HCT116 (cell line): ENCODE measurements at regions not wholly inside any gene's neighbourhood (a gene's known extent, or its start where the extent isn't known, plus 50 kb on each side); places are given as distances from the start of the nearest gene placed in this dataset.

ENCODE experiments used
- ATAC-seq: fragments of 200-7000 bp; cut with Tn5 transposase; 2 replicates; pipeline ENCODE4 v1.9.1; 2020; ENCODE audit warnings: mild to moderate bottlenecking, moderate library complexity
- BruUV-seq: library from RNA; stranded (reverse); fragments of 400-500 nt; replicated peaks from 2 replicates; lab custom pipeline; 2021; lab: Mats Ljungman, UMichigan
- CTCF ChIA-PET: fragments of 300-600 bp; sonication (Branson Sonifier 250); formaldehyde crosslinking; loops from one replicate; lab custom pipeline; 2021; ENCODE audit warnings: antibody characterized with exemption; lab: Charles Lee
- POLR2A ChIA-PET: fragments of 300-600, 350-600 bp; sonication (Branson Sonifier 250); formaldehyde crosslinking; loops from one replicate; lab custom pipeline; 2021; ENCODE audit warnings: antibody characterized with exemption; lab: Charles Lee
- RAD21 ChIA-PET, 2 experiments: fragments of 300-600 bp; sonication (Branson Sonifier 250); formaldehyde crosslinking; loops; one replicate each; lab custom pipeline; 2023; ENCODE audit warnings: low total read pairs in 2 of 2; ENCODE audit not compliant: uncharacterized antibody in 2 of 2, unreplicated experiment in 2 of 2, low non-redundant PET in 1 of 2; lab: Charles Lee
- DNase-seq: peaks from one replicate; pipeline ENCODE4 v3.0.0-alpha.2; 2010; ENCODE audit warnings: low read depth, low spot score
- H2AFZ ChIP-seq: fragments of 200-600 bp; shearing (Covaris generic), sonication (generic); 2 replicates; pipeline ENCODE4 v1.6.1; 2017; ENCODE audit warnings: low read depth, mixed run types, mixed read lengths, antibody characterized with exemption, low read length; ENCODE audit not compliant: poor library complexity, severe bottlenecking
- H3K27ac ChIP-seq: 2 replicates; pipeline ENCODE4 v1.5.1; 2012; ENCODE audit warnings: low read depth, low read length
- H3K27me3 ChIP-seq: fragments of 200-600 bp; sonication (generic); 2 replicates; pipeline ENCODE4 v1.6.1; 2016; ENCODE audit warnings: mixed run types, low read length, mixed read lengths; ENCODE audit not compliant: insufficient read depth
- H3K36me3 ChIP-seq, 2 experiments: fragments of 200-500 bp in 1 of 2; fragments of 200-600 bp in 1 of 2; sonication (Bioruptor generic) in 1 of 2; sonication (generic) in 1 of 2; 2 replicates each; pipeline versions ENCODE4 v1.5.1 to v1.6.1; 2014 to 2016; ENCODE audit warnings: low read length in 2 of 2, inconsistent platforms in 1 of 2, mixed read lengths in 1 of 2, mixed run types in 1 of 2; ENCODE audit not compliant: insufficient read depth in 2 of 2, control insufficient read depth in 1 of 2
- H3K4me1 ChIP-seq, 2 experiments: fragments of 200-600 bp in 1 of 2; sonication (generic) in 1 of 2; 2 replicates each; pipeline versions ENCODE4 v1.5.1 to v1.6.1; 2012 to 2017; ENCODE audit warnings: low read length in 2 of 2, inconsistent platforms in 1 of 2, mild to moderate bottlenecking in 1 of 2, mixed read lengths in 1 of 2, mixed run types in 1 of 2, moderate library complexity in 1 of 2; ENCODE audit not compliant: insufficient read depth in 2 of 2, control insufficient read depth in 1 of 2
- H3K4me2 ChIP-seq: fragments of 200-600 bp; sonication (generic); 2 replicates; pipeline ENCODE4 v1.6.1; 2017; ENCODE audit warnings: mixed run types, low read length, mixed read lengths
- H3K4me3 ChIP-seq, 2 experiments: fragments of 200-600 bp in 1 of 2; sonication (generic) in 1 of 2; replicated peaks in 1 of 2; 2 replicates each; pipeline ENCODE4 v1.5.1; 2011 to 2016; ENCODE audit warnings: low read length in 2 of 2, control low read depth in 1 of 2, low read depth in 1 of 2, mild to moderate bottlenecking in 1 of 2, mixed read lengths in 1 of 2, mixed run types in 1 of 2
- H3K79me2 ChIP-seq: fragments of 200-600 bp; sonication (generic); 2 replicates; pipeline ENCODE4 v1.6.1; 2017; ENCODE audit warnings: mild to moderate bottlenecking, mixed run types, low read length, moderate library complexity, mixed read lengths; ENCODE audit not compliant: insufficient read depth
- H3K9ac ChIP-seq: fragments of 200-600 bp; sonication (generic); 2 replicates; pipeline ENCODE4 v1.6.1; 2016; ENCODE audit warnings: low read length, mixed read lengths
- H3K9me2 ChIP-seq: fragments of 200-600 bp; sonication (generic), shearing (Covaris generic); 2 replicates; pipeline ENCODE4 v1.6.1; 2017; ENCODE audit warnings: mixed run types, mild to moderate bottlenecking, moderate library complexity; ENCODE audit not compliant: insufficient read depth
- H3K9me3 ChIP-seq, 2 experiments: fragments of 200-500 bp in 1 of 2; fragments of 200-600 bp in 1 of 2; sonication (Bioruptor generic) in 1 of 2; sonication (generic) in 1 of 2; 2 replicates each; pipeline ENCODE4 v1.6.1; 2014 to 2017; ENCODE audit warnings: low read length in 2 of 2, mixed read lengths in 2 of 2, inconsistent platforms in 1 of 2, low read depth in 1 of 2, mild to moderate bottlenecking in 1 of 2, mixed run types in 1 of 2, moderate library complexity in 1 of 2; ENCODE audit not compliant: control insufficient read depth in 1 of 2, insufficient read depth in 1 of 2
- H4K20me1 ChIP-seq: fragments of 200-600 bp; sonication (generic), shearing (Covaris generic); 2 replicates; pipeline ENCODE4 v1.6.1; 2017; ENCODE audit warnings: mixed run types, mild to moderate bottlenecking, moderate library complexity; ENCODE audit not compliant: insufficient read depth
- CBX3 ChIP-seq: IDR thresholded peaks from 2 replicates; pipeline ENCODE4 v1.6.1; 2012; ENCODE audit warnings: low read depth
- CEBPB ChIP-seq: IDR thresholded peaks from 2 replicates; pipeline ENCODE4 v1.6.1; 2012; ENCODE audit warnings: low read depth
- CTCF ChIP-seq, 3 experiments: fragments of 200-600 bp in 1 of 3; sonication (generic) in 1 of 3; IDR thresholded peaks in 2 of 3; conservative IDR thresholded peaks in 1 of 3; 2 replicates each; pipeline ENCODE4 v1.5.1; 2012 to 2017; ENCODE audit warnings: low read depth in 2 of 3, low read length in 2 of 3, antibody characterized with exemption in 1 of 3, borderline replicate concordance in 1 of 3, control low read depth in 1 of 3, mild to moderate bottlenecking in 1 of 3, mixed read lengths in 1 of 3, mixed run types in 1 of 3, moderate library complexity in 1 of 3; ENCODE audit not compliant: insufficient read depth in 1 of 3
- EZH2phosphoT487 ChIP-seq: fragments of 200-600 bp; IDR thresholded peaks from 2 replicates; pipeline ENCODE4 v1.6.1; 2018; ENCODE audit warnings: antibody characterized with exemption, borderline replicate concordance
- FOSL1 ChIP-seq: IDR thresholded peaks from 2 replicates; pipeline ENCODE4 v1.6.1; 2012; ENCODE audit warnings: low read depth
- MAX ChIP-seq: IDR thresholded peaks from 2 replicates; pipeline ENCODE4 v1.6.1; 2012
- POLR2AphosphoS5 ChIP-seq: IDR thresholded peaks from 2 replicates; pipeline ENCODE4 v1.6.1; 2011; ENCODE audit warnings: mild to moderate bottlenecking, low read depth, low read length, moderate library complexity
- RAD21 ChIP-seq: IDR thresholded peaks from 2 replicates; pipeline ENCODE4 v1.6.1; 2012; ENCODE audit warnings: low read depth, mild to moderate bottlenecking
- SIN3A ChIP-seq: IDR thresholded peaks from 2 replicates; pipeline ENCODE4 v1.6.1; 2012; ENCODE audit warnings: low read depth
- SP1 ChIP-seq: IDR thresholded peaks from 2 replicates; pipeline ENCODE4 v1.6.1; 2012; ENCODE audit warnings: low read depth
- SRF ChIP-seq: IDR thresholded peaks from 2 replicates; pipeline ENCODE4 v1.6.1; 2012; ENCODE audit warnings: low read depth
- ZFX ChIP-seq: fragments of 450-650 bp; IDR thresholded peaks from 2 replicates; pipeline ENCODE4 v1.6.1; 2017
- ZNF274 ChIP-seq: fragments of 200-500 bp; sonication (Bioruptor generic); IDR thresholded peaks from 2 replicates; pipeline ENCODE4 v1.6.1; 2014; ENCODE audit warnings: mild to moderate bottlenecking, low read depth, low read length, inconsistent platforms
- intact Hi-C: fragments of 100-400 bp; cut with micrococcal nuclease; formaldehyde crosslinking; loops from 2 replicates; pipeline ENCODE4 v1.10.0; 2022
- TF ChIP-seq, protein P1 (sequence below): IDR thresholded peaks from 2 replicates; pipeline ENCODE4 v1.6.1; 2012; ENCODE audit warnings: low read depth
- TF ChIP-seq, protein P2 (sequence below): IDR thresholded peaks from 2 replicates; pipeline ENCODE4 v1.6.1; 2011; ENCODE audit warnings: mild to moderate bottlenecking, low read length, moderate library complexity; ENCODE audit not compliant: insufficient replicate concordance; ENCODE audit errors: extremely low read depth

- H3K9me3 ChIP-seq: no peaks in the 10 kb centered on the region
- TF ChIP-seq MAX (no peak), FOSL1 (no peak), RAD21 (no peak), CTCF (IDR thresholded peaks at IDR 0.05 in 2 of 3, conservative IDR thresholded peaks at IDR 0.05 in 1 of 3; ENCODE audit: borderline replicate concordance in 1 of 3, insufficient read depth in 1 of 3, low read depth in 2 of 3, low read length in 2 of 3) (no peak), ZFX (no peak), EZH2phosphoT487 (no peak), SP1 (no peak), POLR2AphosphoS5 (no peak), CEBPB (no peak), CBX3 (no peak), ZNF274 (no peak), SRF (no peak), SIN3A (no peak)
- TF ChIP-seq, protein P1, sequence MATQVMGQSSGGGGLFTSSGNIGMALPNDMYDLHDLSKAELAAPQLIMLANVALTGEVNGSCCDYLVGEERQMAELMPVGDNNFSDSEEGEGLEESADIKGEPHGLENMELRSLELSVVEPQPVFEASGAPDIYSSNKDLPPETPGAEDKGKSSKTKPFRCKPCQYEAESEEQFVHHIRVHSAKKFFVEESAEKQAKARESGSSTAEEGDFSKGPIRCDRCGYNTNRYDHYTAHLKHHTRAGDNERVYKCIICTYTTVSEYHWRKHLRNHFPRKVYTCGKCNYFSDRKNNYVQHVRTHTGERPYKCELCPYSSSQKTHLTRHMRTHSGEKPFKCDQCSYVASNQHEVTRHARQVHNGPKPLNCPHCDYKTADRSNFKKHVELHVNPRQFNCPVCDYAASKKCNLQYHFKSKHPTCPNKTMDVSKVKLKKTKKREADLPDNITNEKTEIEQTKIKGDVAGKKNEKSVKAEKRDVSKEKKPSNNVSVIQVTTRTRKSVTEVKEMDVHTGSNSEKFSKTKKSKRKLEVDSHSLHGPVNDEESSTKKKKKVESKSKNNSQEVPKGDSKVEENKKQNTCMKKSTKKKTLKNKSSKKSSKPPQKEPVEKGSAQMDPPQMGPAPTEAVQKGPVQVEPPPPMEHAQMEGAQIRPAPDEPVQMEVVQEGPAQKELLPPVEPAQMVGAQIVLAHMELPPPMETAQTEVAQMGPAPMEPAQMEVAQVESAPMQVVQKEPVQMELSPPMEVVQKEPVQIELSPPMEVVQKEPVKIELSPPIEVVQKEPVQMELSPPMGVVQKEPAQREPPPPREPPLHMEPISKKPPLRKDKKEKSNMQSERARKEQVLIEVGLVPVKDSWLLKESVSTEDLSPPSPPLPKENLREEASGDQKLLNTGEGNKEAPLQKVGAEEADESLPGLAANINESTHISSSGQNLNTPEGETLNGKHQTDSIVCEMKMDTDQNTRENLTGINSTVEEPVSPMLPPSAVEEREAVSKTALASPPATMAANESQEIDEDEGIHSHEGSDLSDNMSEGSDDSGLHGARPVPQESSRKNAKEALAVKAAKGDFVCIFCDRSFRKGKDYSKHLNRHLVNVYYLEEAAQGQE: no peak
- TF ChIP-seq, protein P2, sequence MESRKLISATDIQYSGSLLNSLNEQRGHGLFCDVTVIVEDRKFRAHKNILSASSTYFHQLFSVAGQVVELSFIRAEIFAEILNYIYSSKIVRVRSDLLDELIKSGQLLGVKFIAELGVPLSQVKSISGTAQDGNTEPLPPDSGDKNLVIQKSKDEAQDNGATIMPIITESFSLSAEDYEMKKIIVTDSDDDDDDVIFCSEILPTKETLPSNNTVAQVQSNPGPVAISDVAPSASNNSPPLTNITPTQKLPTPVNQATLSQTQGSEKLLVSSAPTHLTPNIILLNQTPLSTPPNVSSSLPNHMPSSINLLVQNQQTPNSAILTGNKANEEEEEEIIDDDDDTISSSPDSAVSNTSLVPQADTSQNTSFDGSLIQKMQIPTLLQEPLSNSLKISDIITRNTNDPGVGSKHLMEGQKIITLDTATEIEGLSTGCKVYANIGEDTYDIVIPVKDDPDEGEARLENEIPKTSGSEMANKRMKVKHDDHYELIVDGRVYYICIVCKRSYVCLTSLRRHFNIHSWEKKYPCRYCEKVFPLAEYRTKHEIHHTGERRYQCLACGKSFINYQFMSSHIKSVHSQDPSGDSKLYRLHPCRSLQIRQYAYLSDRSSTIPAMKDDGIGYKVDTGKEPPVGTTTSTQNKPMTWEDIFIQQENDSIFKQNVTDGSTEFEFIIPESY: no peak
- no peaks in the 10 kb centered on the region for H3K27me3 ChIP-seq
- H3K79me2 ChIP-seq: no peaks in the 10 kb centered on the region
- ATAC-seq (no peak), DNase-seq (no peak)
- H4K20me1 ChIP-seq: no peaks in the 10 kb centered on the region; the same call in 1 of the 2 replicates
- no peak overlapping the region for H3K4me3 ChIP-seq
- no TSS peak for BruUV-seq
- no peak overlapping the region for H2AFZ ChIP-seq
- H3K4me1 ChIP-seq: no peaks in the 10 kb centered on the region
- CTCF ChIA-PET: no interaction called here
- no peak overlapping the region for H3K4me2 ChIP-seq
- RAD21 ChIA-PET: no interaction called here
- no peak overlapping the region for H3K27ac ChIP-seq
- POLR2A ChIA-PET: no interaction called here
- H3K9ac ChIP-seq: no peak overlapping the region
- no peaks in the 10 kb centered on the region for H3K9me2 ChIP-seq
- H3K36me3 ChIP-seq: no peaks in the 10 kb centered on the region
- intact Hi-C loops: no loop called here
Observed at GRCh38 chr6:133052465-133052864, 188.7 kb upstream of the EYA4 start.
